GM23338 (cell line): ENCODE measurements at regions not wholly inside any gene's neighbourhood (a gene's known extent, or its start where the extent isn't known, plus 50 kb on each side); places are given as distances from the start of the nearest gene placed in this dataset.

Experiments used
- ATAC-seq: fragments of 200-7000 bp; cut with Tn5 transposase; 3 replicates; pipeline ENCODE4 v1.9.1; 2020
- DNase-seq: peaks from one replicate; pipeline ENCODE4 v3.0.0-alpha.2; 2015; ENCODE audit warnings: low spot score
- H2AFZ ChIP-seq: fragments of 200-600 bp; sonication (generic); 2 replicates; pipeline ENCODE4 v1.8.0; 2016; ENCODE audit warnings: antibody characterized with exemption, mild to moderate bottlenecking, moderate library complexity
- H3F3A ChIP-seq: fragments of 200-600 bp; sonication (generic); replicated peaks from 2 replicates; pipeline ENCODE4 v1.8.0; 2017; ENCODE audit warnings: antibody characterized with exemption, mixed run types, low read depth
- H3K27ac ChIP-seq: fragments of 200-600 bp; sonication (generic); 2 replicates; pipeline ENCODE4 v1.6.1; 2016; ENCODE audit warnings: low read depth
- H3K27me3 ChIP-seq: fragments of 200-600 bp; sonication (generic); 2 replicates; pipeline ENCODE4 v1.8.0; 2016; ENCODE audit warnings: mild to moderate bottlenecking, mixed run types, moderate library complexity; ENCODE audit not compliant: insufficient read depth
- H3K36me3 ChIP-seq: fragments of 200-600 bp; sonication (generic); 2 replicates; pipeline ENCODE4 v1.8.0; 2016; ENCODE audit warnings: mild to moderate bottlenecking; ENCODE audit not compliant: insufficient read depth
- H3K4me1 ChIP-seq: fragments of 200-600 bp; sonication (generic); 2 replicates; pipeline ENCODE4 v1.8.0; 2016; ENCODE audit warnings: mild to moderate bottlenecking, moderate library complexity; ENCODE audit not compliant: insufficient read depth
- H3K4me2 ChIP-seq: fragments of 200-600 bp; sonication (generic); 2 replicates; pipeline ENCODE4 v1.7.1; 2017; ENCODE audit warnings: mixed run types
- H3K4me3 ChIP-seq: fragments of 200-600 bp; sonication (generic); 2 replicates; pipeline ENCODE4 v1.6.1; 2016; ENCODE audit warnings: mixed run types
- H3K79me2 ChIP-seq: fragments of 200-600 bp; sonication (generic); replicated peaks from 2 replicates; pipeline ENCODE4 v1.8.0; 2017; ENCODE audit warnings: mild to moderate bottlenecking; ENCODE audit not compliant: insufficient read depth
- H3K9me2 ChIP-seq: fragments of 200-600 bp; sonication (generic); 2 replicates; pipeline ENCODE4 v1.8.0; 2017; ENCODE audit not compliant: insufficient read depth
- H4K20me1 ChIP-seq: fragments of 200-600 bp; sonication (generic); replicated peaks from 2 replicates; pipeline ENCODE4 v1.8.0; 2017; ENCODE audit warnings: mild to moderate bottlenecking; ENCODE audit not compliant: insufficient read depth
- H3K27ac Mint-ChIP-seq: 2 replicates; pipeline ENCODE4 v1.8.0; 2020; ENCODE audit warnings: inconsistent platforms, mild to moderate bottlenecking, moderate library complexity, mixed read lengths
- H3K27me3 Mint-ChIP-seq: 3 replicates; pipeline ENCODE4 v1.8.0; 2022; ENCODE audit warnings: low read depth, mild to moderate bottlenecking, moderate library complexity, mixed read lengths, inconsistent platforms; ENCODE audit not compliant: insufficient read depth, poor library complexity
- H3K36me3 Mint-ChIP-seq: 3 replicates; pipeline ENCODE4 v1.8.0; 2021; ENCODE audit warnings: low read depth, mild to moderate bottlenecking, inconsistent platforms, moderate library complexity, mixed read lengths
- H3K4me1 Mint-ChIP-seq: 3 replicates; pipeline ENCODE4 v1.8.0; 2020; ENCODE audit warnings: mild to moderate bottlenecking, inconsistent platforms, mixed read lengths
- H3K4me3 Mint-ChIP-seq: 3 replicates; pipeline ENCODE4 v1.8.0; 2021; ENCODE audit warnings: moderate library complexity, mild to moderate bottlenecking, inconsistent platforms, mixed read lengths
- H3K9me3 Mint-ChIP-seq: 3 replicates; pipeline ENCODE4 v1.8.0; 2020; ENCODE audit warnings: moderate library complexity, mild to moderate bottlenecking, inconsistent platforms, mixed read lengths
- CREB1 ChIP-seq: fragments of 250-450 bp; sonication (Bioruptor Pico); IDR thresholded peaks from 2 replicates; pipeline ENCODE4 v1.5.0; 2020; ENCODE audit warnings: low read depth, mild to moderate bottlenecking, moderate library complexity
- EZH2 ChIP-seq: fragments of 200-600 bp; sonication (generic); IDR thresholded peaks from one replicate; pipeline ENCODE4 v1.8.0; 2017; ENCODE audit warnings: antibody characterized with exemption, mild to moderate bottlenecking, low read depth; ENCODE audit not compliant: unreplicated experiment
- EZH2phosphoT487 ChIP-seq: fragments of 200-600 bp; sonication (generic); IDR thresholded peaks from one replicate; pipeline ENCODE4 v1.8.1; 2018; ENCODE audit warnings: antibody characterized with exemption; ENCODE audit not compliant: unreplicated experiment
- JUNB ChIP-seq: IDR thresholded peaks from one replicate; pipeline ENCODE4 v1.6.1; 2016; ENCODE audit warnings: antibody characterized with exemption; ENCODE audit not compliant: unreplicated experiment
- POLR2AphosphoS5 ChIP-seq: IDR thresholded peaks from 2 replicates; pipeline ENCODE4 v1.6.1; 2016; ENCODE audit warnings: antibody characterized with exemption, low read depth
- REST ChIP-seq: IDR thresholded peaks from one replicate; pipeline ENCODE4 v1.6.1; 2018; ENCODE audit warnings: antibody characterized with exemption; ENCODE audit not compliant: unreplicated experiment
- ZNF114 ChIP-seq: fragments of 250-450 bp; sonication (Bioruptor Pico); IDR thresholded peaks from 2 replicates; pipeline ENCODE4 v1.5.0; 2020; ENCODE audit warnings: mild to moderate bottlenecking, moderate library complexity
- ZNF331 ChIP-seq: fragments of 250-450 bp; sonication (Bioruptor Pico); IDR thresholded peaks from 2 replicates; pipeline ENCODE4 v1.5.0; 2020; ENCODE audit warnings: low read depth, mild to moderate bottlenecking, moderate library complexity
- ZNF462 ChIP-seq: fragments of 250-450 bp; sonication (Bioruptor Pico); IDR thresholded peaks from 2 replicates; pipeline ENCODE4 v1.5.0; 2020; ENCODE audit warnings: mild to moderate bottlenecking, moderate library complexity

GRCh38 chr2:515441-516127 lies 161.6 kb downstream of the TMEM18 start:
- H2AFZ ChIP-seq, result no peak overlapping the region
- no peak overlapping the region for H3K4me3 ChIP-seq
- H3F3A ChIP-seq, result no peaks in the 10 kb centered on the region
- H3K27ac Mint-ChIP-seq, result no peak overlapping the region
- H3K4me3 Mint-ChIP-seq, result no peak overlapping the region
- H3K27ac ChIP-seq, result no peak overlapping the region
- H3K9me2 ChIP-seq, result no peaks in the 10 kb centered on the region
- TF ChIP-seq ZNF462 (CRISPR knock-in tag), result no peak
- TF ChIP-seq JUNB, result no peak
- no peak for TF ChIP-seq ZNF114
- TF ChIP-seq POLR2AphosphoS5, result no peak
- peaks cover 5% of the 10 kb centered on the region for H3K27me3 Mint-ChIP-seq
- no peaks in the 10 kb centered on the region for H3K27me3 ChIP-seq
- no peaks in the 10 kb centered on the region for H3K36me3 ChIP-seq
- no peaks in the 10 kb centered on the region for H4K20me1 ChIP-seq
- no peak overlapping the region for H3K4me2 ChIP-seq
- H3K36me3 Mint-ChIP-seq, result no peaks in the 10 kb centered on the region
- H3K79me2 ChIP-seq, result no peaks in the 10 kb centered on the region
- H3K9me3 Mint-ChIP-seq, result no peaks in the 10 kb centered on the region
- ATAC-seq (no peak), DNase-seq (no peak)
- peaks cover 4% of the 10 kb centered on the region; the same call in 2 of the 3 replicates for H3K4me1 Mint-ChIP-seq
- H3K4me1 ChIP-seq, result no peaks in the 10 kb centered on the region

- Histone ChIP-seq H3K79me2 (no peaks in the 10 kb centered on the region), H3K27ac (no peak overlapping the region), H3K36me3 (no peaks in the 10 kb centered on the region), H3K4me3 (no peak overlapping the region), H3K27me3 (no peaks in the 10 kb centered on the region), H2AFZ (no peak overlapping the region), H3K4me1 (no peaks in the 10 kb centered on the region), H3F3A (no peaks in the 10 kb centered on the region), H3K4me2 (no peak overlapping the region), H3K9me2 (no peaks in the 10 kb centered on the region), H4K20me1 (no peaks in the 10 kb centered on the region)
- Mint-ChIP-seq H3K27ac (no peak overlapping the region), H3K36me3 (no peaks in the 10 kb centered on the region), H3K4me3 (no peak overlapping the region), H3K9me3 (0 out of 3 replicates have a peak, but pooled peaks cover 3% of the 10 kb centered on the region), H3K27me3 (peaks cover 7% of the 10 kb centered on the region), H3K4me1 (peaks cover 4% of the 10 kb centered on the region; the same call in 2 of the 3 replicates)
- DNase-seq (no peak), ATAC-seq (peak; percentile 93)
- TF ChIP-seq EZH2, result no peak
- TF ChIP-seq CREB1 (CRISPR knock-in tag), result no peak
- TF ChIP-seq ZNF114, result no peak
- no peak for TF ChIP-seq EZH2phosphoT487
- no peak for TF ChIP-seq POLR2AphosphoS5
- TF ChIP-seq REST, result no peak
- TF ChIP-seq ZNF331, result no peak
- TF ChIP-seq JUNB, result no peak
These were observed 163.1 kb downstream of the TMEM18 start for GRCh38 chr2:513981-514706.
